ENCODE measurements at regions not wholly inside any gene's neighbourhood (a gene's known extent, or its start where the extent isn't known, plus 50 kb on each side); places are given as distances from the start of the nearest gene placed in this dataset.

DNA sequence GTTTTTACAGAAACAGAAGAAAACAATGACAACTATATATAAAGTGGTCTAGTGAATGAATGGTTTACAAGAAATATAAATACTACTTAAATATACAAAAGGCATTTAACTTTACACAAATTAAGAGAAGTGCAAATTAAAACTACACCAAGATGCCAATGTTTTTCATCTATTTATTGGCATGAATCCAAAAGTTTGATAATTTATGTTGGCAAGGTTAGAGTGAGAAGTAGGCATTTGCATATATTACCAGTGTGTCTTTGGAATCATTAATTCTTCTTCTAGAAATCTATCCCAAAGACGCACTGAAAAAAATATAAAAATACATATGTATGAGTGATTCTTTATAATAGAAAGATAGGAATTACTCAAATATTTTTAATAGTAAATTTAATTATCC lies 457.4 kb downstream of the MDFIC start:
- TF ChIP-seq, protein P1, sequence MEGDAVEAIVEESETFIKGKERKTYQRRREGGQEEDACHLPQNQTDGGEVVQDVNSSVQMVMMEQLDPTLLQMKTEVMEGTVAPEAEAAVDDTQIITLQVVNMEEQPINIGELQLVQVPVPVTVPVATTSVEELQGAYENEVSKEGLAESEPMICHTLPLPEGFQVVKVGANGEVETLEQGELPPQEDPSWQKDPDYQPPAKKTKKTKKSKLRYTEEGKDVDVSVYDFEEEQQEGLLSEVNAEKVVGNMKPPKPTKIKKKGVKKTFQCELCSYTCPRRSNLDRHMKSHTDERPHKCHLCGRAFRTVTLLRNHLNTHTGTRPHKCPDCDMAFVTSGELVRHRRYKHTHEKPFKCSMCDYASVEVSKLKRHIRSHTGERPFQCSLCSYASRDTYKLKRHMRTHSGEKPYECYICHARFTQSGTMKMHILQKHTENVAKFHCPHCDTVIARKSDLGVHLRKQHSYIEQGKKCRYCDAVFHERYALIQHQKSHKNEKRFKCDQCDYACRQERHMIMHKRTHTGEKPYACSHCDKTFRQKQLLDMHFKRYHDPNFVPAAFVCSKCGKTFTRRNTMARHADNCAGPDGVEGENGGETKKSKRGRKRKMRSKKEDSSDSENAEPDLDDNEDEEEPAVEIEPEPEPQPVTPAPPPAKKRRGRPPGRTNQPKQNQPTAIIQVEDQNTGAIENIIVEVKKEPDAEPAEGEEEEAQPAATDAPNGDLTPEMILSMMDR (IDR thresholded peaks at IDR 0.05): no peak
- DNase-seq (ENCODE audit: low spot score) (no peak), ATAC-seq (ENCODE audit: low FRiP score) (no peak)

DNA sequence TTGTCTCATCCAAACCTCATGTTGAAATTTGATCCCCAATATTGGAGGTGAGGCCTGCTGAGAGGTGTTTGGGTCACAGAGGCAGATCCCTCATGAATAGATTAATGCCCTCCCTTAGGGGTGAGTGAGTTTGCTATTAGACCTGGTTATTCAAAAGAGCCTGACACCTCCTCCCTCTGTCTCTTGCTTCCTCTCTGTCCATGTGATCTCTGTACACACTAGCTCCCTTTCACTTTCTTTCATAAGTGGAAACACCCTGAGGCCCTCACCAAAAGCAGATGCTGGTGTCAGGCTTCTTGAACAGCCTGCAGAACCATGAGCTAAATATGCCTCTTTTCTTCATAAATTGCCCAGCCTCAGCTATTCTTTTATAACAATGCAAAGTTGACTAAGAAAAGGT lies 447.1 kb downstream of the MDFIC start:
- no peak for ATAC-seq (ENCODE audit: low FRiP score)
- TF ChIP-seq, protein P1 (IDR thresholded peaks at IDR 0.05): no peak
- no peak for DNase-seq (ENCODE audit: low spot score)

DNA sequence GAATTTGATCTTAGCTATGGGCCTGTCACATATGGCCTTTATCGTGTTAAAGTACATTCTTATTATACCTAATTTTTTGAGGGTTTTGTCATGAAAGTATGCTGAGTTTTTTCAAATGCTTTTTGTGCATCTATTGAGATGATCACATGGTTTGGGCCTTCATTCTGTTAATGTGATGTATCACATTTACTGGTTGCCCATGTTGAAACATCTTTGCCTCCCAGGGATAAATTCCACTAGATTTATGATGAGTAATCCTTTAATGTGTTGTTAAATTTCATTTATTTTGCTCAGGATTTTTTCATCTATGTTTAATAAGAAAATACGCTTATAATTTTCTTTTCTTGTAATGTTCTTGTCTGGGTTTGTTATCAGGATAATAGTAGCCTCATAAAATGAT lies 442.0 kb downstream of the MDFIC start:
- ATAC-seq (ENCODE audit: low FRiP score) (no peak), DNase-seq (ENCODE audit: low spot score) (no peak)
- TF ChIP-seq, protein P1 (IDR thresholded peaks at IDR 0.05): no peak

DNA sequence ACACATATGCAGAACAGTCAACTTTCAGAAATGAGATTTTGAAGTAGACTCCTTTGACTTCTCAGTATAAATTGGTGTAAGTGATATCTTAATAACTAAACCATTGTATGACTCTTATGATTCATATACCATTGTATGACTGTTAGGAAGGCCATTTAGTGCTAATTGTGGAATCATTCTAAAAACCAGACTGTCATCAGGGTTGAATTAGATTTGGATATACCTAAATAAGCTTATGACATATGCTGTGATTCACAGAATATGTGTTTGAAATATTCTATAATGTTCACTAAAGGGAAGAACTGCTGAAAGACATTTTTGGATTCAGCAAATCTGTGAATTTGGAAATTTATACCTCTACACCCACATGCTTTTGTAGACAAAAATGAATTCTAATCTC lies 438.1 kb downstream of the MDFIC start:
- DNase-seq (ENCODE audit: low spot score) (no peak), ATAC-seq (ENCODE audit: low FRiP score) (no peak)
- TF ChIP-seq, protein P1 (IDR thresholded peaks at IDR 0.05): no peak

DNA sequence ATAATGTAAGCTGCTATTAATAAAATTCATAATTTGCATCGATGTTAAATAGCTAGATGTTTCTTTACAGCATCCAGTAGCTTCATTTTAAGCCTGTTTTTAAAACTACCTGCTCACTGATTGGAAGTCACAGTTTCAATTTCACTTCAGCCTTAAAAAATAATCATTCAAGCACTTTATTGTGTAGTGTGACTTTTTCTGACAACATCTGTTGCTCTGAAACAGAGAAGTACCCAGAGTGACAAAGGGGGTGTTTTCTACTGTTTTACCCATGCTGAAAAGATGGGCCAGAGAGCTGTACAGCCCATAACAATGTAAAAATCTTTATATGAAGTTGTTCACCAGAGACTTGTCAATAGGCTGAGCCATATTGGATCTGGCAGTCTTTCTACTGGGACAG lies 437.2 kb downstream of the MDFIC start:
- no peak for DNase-seq (ENCODE audit: low spot score)
- TF ChIP-seq, protein P1 (IDR thresholded peaks at IDR 0.05): no peak
- no peak for ATAC-seq (ENCODE audit: low FRiP score)

DNA sequence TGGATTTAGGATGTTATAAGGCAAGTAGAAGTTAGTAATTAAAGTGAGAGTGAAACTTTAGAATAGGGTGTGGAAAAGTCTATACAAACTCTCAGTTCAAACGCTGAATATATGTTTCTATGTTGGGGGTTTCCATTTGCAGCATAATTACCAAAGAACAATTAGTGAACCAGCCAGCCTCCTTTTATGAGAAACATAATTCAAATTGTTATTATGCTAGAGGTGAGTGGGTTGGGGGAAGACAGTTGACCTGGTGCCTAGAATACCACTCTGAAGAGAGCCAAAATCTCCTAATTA lies 435.8 kb downstream of the MDFIC start:
- TF ChIP-seq, protein P1 (IDR thresholded peaks at IDR 0.05): no peak
- no peak for DNase-seq (ENCODE audit: low spot score)
- no peak for ATAC-seq (ENCODE audit: low FRiP score)

DNA sequence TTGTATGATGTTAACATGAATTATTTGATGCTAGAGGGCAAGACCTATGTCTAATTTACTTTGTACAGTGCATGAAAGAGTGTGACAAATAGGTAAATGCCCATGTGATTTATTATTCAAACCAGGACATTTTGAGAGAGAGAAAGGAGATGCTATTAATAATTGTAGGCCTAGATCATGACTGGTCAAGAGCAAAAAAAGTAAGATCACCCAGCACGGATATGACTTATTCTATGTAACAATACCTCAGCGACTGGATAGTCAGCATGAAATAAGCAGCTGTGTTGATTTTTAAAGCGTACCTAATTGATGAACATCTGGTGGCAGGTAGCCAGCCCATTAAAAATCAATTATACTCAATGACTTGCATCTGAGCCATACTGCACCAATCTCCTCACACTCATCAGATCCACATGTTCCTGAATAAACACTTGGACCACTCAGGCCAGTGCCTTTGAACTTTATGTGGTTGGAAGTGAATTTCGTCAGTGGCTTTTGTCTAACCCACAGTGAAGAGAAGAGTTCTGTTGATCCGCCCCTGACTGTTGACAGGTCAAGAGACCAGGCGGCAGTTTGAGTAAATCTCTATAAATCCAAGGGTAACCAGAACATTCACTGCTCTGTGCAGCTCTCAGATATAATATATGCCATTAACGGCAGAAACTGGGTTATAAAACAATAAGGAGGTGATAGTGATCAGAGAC lies 435.3 kb downstream of the MDFIC start:
- ATAC-seq (ENCODE audit: low FRiP score) (no peak), DNase-seq (ENCODE audit: low spot score) (no peak)
- TF ChIP-seq, protein P1 (IDR thresholded peaks at IDR 0.05): no peak

All from omental fat pad (tissue), 3 donors.